Ascending aorta (tissue), 2 donors: ENCODE measurements at regions not wholly inside any gene's neighbourhood (a gene's known extent, or its start where the extent isn't known, plus 50 kb on each side); places are given as distances from the start of the nearest gene placed in this dataset.
"Not testable (repeated sequence)": the region's sequence is repeated elsewhere in the genome, so short reads cannot be mapped to it uniquely, and the experiment has no call there.

Experiments used
- DNase-seq, 2 donors: peaks; one replicate each; pipeline ENCODE4 v3.0.0-alpha.2; 2019; ENCODE audit warnings: low spot score in 2 of 2
- H3K27ac ChIP-seq, 2 donors: fragments of 200-600 bp; sonication (generic); one replicate each; pipeline ENCODE4 v1.5.1; 2016 to 2017; ENCODE audit warnings: mild to moderate bottlenecking in 1 of 2
- H3K27me3 ChIP-seq: fragments of 200-600 bp; sonication (generic); one replicate; pipeline ENCODE4 v1.5.1; 2017
- H3K36me3 ChIP-seq, 2 donors: fragments of 200-600 bp; sonication (generic); one replicate each; pipeline ENCODE4 v1.5.1; 2016
- H3K4me1 ChIP-seq, 2 donors: fragments of 200-600 bp; sonication (generic); one replicate each; pipeline ENCODE4 v1.5.1; 2016 to 2017; ENCODE audit warnings: mild to moderate bottlenecking in 1 of 2
- H3K4me3 ChIP-seq, 2 donors: fragments of 200-600 bp; sonication (generic); one replicate each; pipeline ENCODE4 v1.5.1; 2016 to 2017; ENCODE audit warnings: mild to moderate bottlenecking in 1 of 2
- H3K9me3 ChIP-seq, 2 donors: fragments of 200-600 bp; sonication (generic); one replicate each; pipeline ENCODE4 v1.5.1; 2016
- CTCF ChIP-seq, 3 experiments: fragments of 200-600 bp in 2 of 3; fragments of 450-650 bp in 1 of 3; sonication (generic) in 2 of 3; IDR thresholded peaks; one replicate each; pipeline ENCODE4 v1.5.1; 2016 to 2019; ENCODE audit warnings: antibody characterized with exemption in 3 of 3, mild to moderate bottlenecking in 1 of 3, moderate library complexity in 1 of 3
- intact Hi-C: fragments of 100-400 bp; cut with DNase I; formaldehyde crosslinking; loops from one replicate; pipeline ENCODE4 v1.15.1; 2023

- Histone ChIP-seq H3K4me3 (no peak overlapping the region), H3K27ac (no peak overlapping the region), H3K9me3 (no peaks in the 10 kb centered on the region), H3K36me3 (no peaks in the 10 kb centered on the region), H3K4me1 (no peaks in the 10 kb centered on the region), H3K27me3 (no peaks in the 10 kb centered on the region)
- intact Hi-C loops, result no loop called here
- no peak for TF ChIP-seq CTCF (IDR thresholded peaks at IDR 0.05)
- no peak for DNase-seq
Observed at GRCh38 chr10:80966326-80966986, 428.8 kb downstream of the SH2D4B start.

- H3K4me3 ChIP-seq, DNase-seq, H3K27me3 ChIP-seq, H3K9me3 ChIP-seq, H3K27ac ChIP-seq, H3K4me1 ChIP-seq, H3K36me3 ChIP-seq, intact Hi-C loops: not testable (repeated sequence)
Observed at GRCh38 chr10:80967357-80967756, 429.7 kb downstream of the SH2D4B start.

GRCh38 chr10:80968903-80969302 lies 431.2 kb downstream of the SH2D4B start:
- DNase-seq, result no peak
- Histone ChIP-seq H3K9me3 (no peaks in the 10 kb centered on the region), H3K4me3 (no peak overlapping the region), H3K27me3 (no peaks in the 10 kb centered on the region), H3K27ac (no peak overlapping the region), H3K4me1 (no peaks in the 10 kb centered on the region), H3K36me3 (no peaks in the 10 kb centered on the region)
- no peak for TF ChIP-seq CTCF (IDR thresholded peaks at IDR 0.05)
- intact Hi-C loops, result no loop called here

- DNase-seq, result no peak
- H3K27me3 ChIP-seq, result no peaks in the 10 kb centered on the region
- H3K27ac ChIP-seq, result no peak overlapping the region
- no peaks in the 10 kb centered on the region for H3K9me3 ChIP-seq
- no peak overlapping the region for H3K4me3 ChIP-seq
- no peaks in the 10 kb centered on the region for H3K36me3 ChIP-seq
- intact Hi-C loops, result no loop called here
- TF ChIP-seq CTCF (IDR thresholded peaks at IDR 0.05), result no peak
- H3K4me1 ChIP-seq, result no peaks in the 10 kb centered on the region
Observed at GRCh38 chr10:80971461-80971860, 433.8 kb downstream of the SH2D4B start.

- TF ChIP-seq CTCF (IDR thresholded peaks at IDR 0.05), result no peak
- no peak for DNase-seq
- H3K36me3 ChIP-seq, result no peaks in the 10 kb centered on the region
- no peak overlapping the region for H3K27ac ChIP-seq
- intact Hi-C loops, result no loop called here
- no peaks in the 10 kb centered on the region for H3K9me3 ChIP-seq
- H3K27me3 ChIP-seq, result no peaks in the 10 kb centered on the region
- no peaks in the 10 kb centered on the region for H3K4me1 ChIP-seq
- no peak overlapping the region for H3K4me3 ChIP-seq
Observed at GRCh38 chr10:80976658-80977057, 439.0 kb downstream of the SH2D4B start.

- no peak for TF ChIP-seq CTCF (IDR thresholded peaks at IDR 0.05)
- no peaks in the 10 kb centered on the region for H3K4me1 ChIP-seq
- H3K4me3 ChIP-seq, result no peak overlapping the region
- H3K27ac ChIP-seq, result no peak overlapping the region
- intact Hi-C loops, result no loop called here
- no peaks in the 10 kb centered on the region for H3K9me3 ChIP-seq
- H3K27me3 ChIP-seq, result no peaks in the 10 kb centered on the region
- DNase-seq, result no peak
- no peaks in the 10 kb centered on the region for H3K36me3 ChIP-seq
Observed at GRCh38 chr10:80985102-80985501, 447.4 kb downstream of the SH2D4B start.
